Lower leg skin (tissue), 3 donors: ENCODE measurements at regions not wholly inside any gene's neighbourhood (a gene's known extent, or its start where the extent isn't known, plus 50 kb on each side); places are given as distances from the start of the nearest gene placed in this dataset.

ENCODE experiments used
- CTCF ChIP-seq, 3 donors: fragments of 450-650 bp; IDR thresholded peaks; one replicate each; pipeline ENCODE4 v1.5.1; 2016; ENCODE audit warnings: antibody characterized with exemption in 3 of 3, mild to moderate bottlenecking in 3 of 3, moderate library complexity in 2 of 3
- POLR2A ChIP-seq, 2 donors: fragments of 450-650 bp; IDR thresholded peaks; one replicate each; pipeline ENCODE4 v1.6.1; 2016 to 2017; ENCODE audit warnings: antibody characterized with exemption in 2 of 2, mild to moderate bottlenecking in 1 of 2, moderate library complexity in 1 of 2

GRCh38 chr6:149227796-149228195, 89.7 kb upstream of the TAB2 start:
- TF ChIP-seq POLR2A (IDR thresholded peaks at IDR 0.05) (no peak), CTCF (IDR thresholded peaks at IDR 0.05) (no peak)
